H9 (cell line): ENCODE measurements at regions not wholly inside any gene's neighbourhood (a gene's known extent, or its start where the extent isn't known, plus 50 kb on each side); places are given as distances from the start of the nearest gene placed in this dataset.

Source experiments
- DNase-seq: peaks from one replicate; pipeline ENCODE4 v3.0.0-alpha.2; 2017
- H2AFZ ChIP-seq: one replicate; pipeline ENCODE4 v1.6.1; 2013; ENCODE audit warnings: mild to moderate bottlenecking, low read length, control low read depth, moderate library complexity
- H2AK5ac ChIP-seq: 2 replicates; pipeline ENCODE4 v1.6.1; 2013; ENCODE audit warnings: low read length, control low read depth, mixed read lengths; ENCODE audit not compliant: insufficient read length
- H2BK120ac ChIP-seq: one replicate; pipeline ENCODE4 v1.6.1; 2013; ENCODE audit warnings: low read depth, mild to moderate bottlenecking, low read length, control low read depth, inconsistent platforms; ENCODE audit not compliant: poor library complexity, severe bottlenecking
- H2BK12ac ChIP-seq: 2 replicates; pipeline ENCODE4 v1.6.1; 2013; ENCODE audit warnings: low read length, control low read depth, mixed read lengths, low read depth; ENCODE audit not compliant: insufficient read length
- H2BK15ac ChIP-seq: 2 replicates; pipeline ENCODE4 v1.6.1; 2013; ENCODE audit warnings: low read depth, low read length, control low read depth
- H2BK20ac ChIP-seq: one replicate; pipeline ENCODE4 v1.6.1; 2013; ENCODE audit warnings: low read depth, mild to moderate bottlenecking, low read length, control low read depth, inconsistent platforms; ENCODE audit not compliant: poor library complexity, severe bottlenecking
- H2BK5ac ChIP-seq: 2 replicates; pipeline ENCODE4 v1.6.1; 2013; ENCODE audit warnings: low read length, control low read depth, mixed read lengths; ENCODE audit not compliant: insufficient read length
- H3K14ac ChIP-seq: 2 replicates; pipeline ENCODE4 v1.6.1; 2013; ENCODE audit warnings: low read length, control low read depth; ENCODE audit not compliant: insufficient read depth
- H3K18ac ChIP-seq: 2 replicates; pipeline ENCODE4 v1.6.1; 2013; ENCODE audit warnings: low read depth, mild to moderate bottlenecking, mixed read lengths, low read length, control low read depth; ENCODE audit not compliant: insufficient read length
- H3K23ac ChIP-seq: 2 replicates; pipeline ENCODE4 v1.6.1; 2013; ENCODE audit warnings: low read length, control low read depth, mixed read lengths, low read depth; ENCODE audit not compliant: insufficient read length
- H3K23me2 ChIP-seq: 2 replicates; pipeline ENCODE4 v1.6.1; 2013; ENCODE audit warnings: low read depth, mild to moderate bottlenecking, mixed read lengths, low read length, control low read depth; ENCODE audit not compliant: insufficient read length, poor library complexity, severe bottlenecking
- H3K27ac ChIP-seq: 2 replicates; pipeline ENCODE4 v1.5.1; 2013; ENCODE audit warnings: low read length, control low read depth, mixed read lengths, low read depth; ENCODE audit not compliant: insufficient read length
- H3K27me3 ChIP-seq: 2 replicates; pipeline ENCODE4 v1.6.1; 2013; ENCODE audit warnings: low read length, control low read depth, inconsistent platforms; ENCODE audit not compliant: insufficient read depth
- H3K4ac ChIP-seq: 2 replicates; pipeline ENCODE4 v1.6.1; 2013; ENCODE audit warnings: low read depth, mild to moderate bottlenecking, control low read depth, inconsistent platforms, low read length, moderate library complexity
- H3K4me1 ChIP-seq: 2 replicates; pipeline ENCODE4 v1.6.1; 2013; ENCODE audit warnings: low read length, control low read depth, inconsistent platforms; ENCODE audit not compliant: insufficient read depth
- H3K4me2 ChIP-seq: 2 replicates; pipeline ENCODE4 v1.6.1; 2013; ENCODE audit warnings: low read length, control low read depth, mixed read lengths; ENCODE audit not compliant: insufficient read length, insufficient read depth
- H3K56ac ChIP-seq: 2 replicates; pipeline ENCODE4 v1.6.1; 2013; ENCODE audit warnings: low read depth, mild to moderate bottlenecking, mixed read lengths, low read length, control low read depth; ENCODE audit not compliant: insufficient read length
- H3K79me1 ChIP-seq: 2 replicates; pipeline ENCODE4 v1.6.1; 2013; ENCODE audit warnings: low read depth, mild to moderate bottlenecking, moderate library complexity, low read length, control low read depth, inconsistent platforms; ENCODE audit not compliant: insufficient read depth, poor library complexity, severe bottlenecking
- H3K79me2 ChIP-seq: 2 replicates; pipeline ENCODE4 v1.6.1; 2013; ENCODE audit warnings: low read length, control low read depth, inconsistent platforms; ENCODE audit not compliant: insufficient read depth
- H3K9ac ChIP-seq: 2 replicates; pipeline ENCODE4 v1.6.1; 2013; ENCODE audit warnings: low read length, control low read depth, mixed read lengths; ENCODE audit not compliant: insufficient read length; ENCODE audit errors: extremely low read depth
- H3K9me3 ChIP-seq: one replicate; pipeline ENCODE4 v1.6.1; 2013; ENCODE audit warnings: low read depth, low read length, inconsistent platforms; ENCODE audit not compliant: control insufficient read depth
- H3T11ph ChIP-seq: one replicate; pipeline ENCODE4 v1.6.1; 2013; ENCODE audit warnings: mild to moderate bottlenecking, low read length, control low read depth, inconsistent platforms
- H4K20me1 ChIP-seq: one replicate; pipeline ENCODE4 v1.6.1; 2013; ENCODE audit not compliant: control insufficient read depth, insufficient read length, insufficient read depth
- H4K5ac ChIP-seq: 2 replicates; pipeline ENCODE4 v1.6.1; 2013; ENCODE audit warnings: low read depth, mild to moderate bottlenecking, mixed read lengths, low read length, control low read depth; ENCODE audit not compliant: insufficient read length
- H4K8ac ChIP-seq: replicated peaks from 2 replicates; pipeline ENCODE4 v1.6.1; 2013; ENCODE audit warnings: low read length, control low read depth, mixed read lengths, low read depth; ENCODE audit not compliant: insufficient read length
- H4K91ac ChIP-seq: 2 replicates; pipeline ENCODE4 v1.6.1; 2013; ENCODE audit warnings: low read depth, mild to moderate bottlenecking, moderate library complexity, mixed read lengths, low read length, control low read depth; ENCODE audit not compliant: insufficient read length
- H3K27ac Mint-ChIP-seq, 3 experiments: 2 replicates in 2 of 3; 3 replicates in 1 of 3; pipeline ENCODE4 v1.8.0; 2020 to 2021; ENCODE audit warnings: mixed read lengths in 3 of 3, mild to moderate bottlenecking in 1 of 3, moderate library complexity in 1 of 3
- H3K27me3 Mint-ChIP-seq: 2 replicates; pipeline ENCODE4 v1.8.0; 2021; ENCODE audit warnings: low read depth, mild to moderate bottlenecking, moderate library complexity, mixed read lengths
- H3K36me3 Mint-ChIP-seq, 3 experiments: 2 replicates in 2 of 3; 3 replicates in 1 of 3; pipeline ENCODE4 v1.8.0; 2020 to 2021; ENCODE audit warnings: low read depth in 3 of 3, mixed read lengths in 3 of 3; ENCODE audit not compliant: insufficient read depth in 1 of 3
- H3K4me1 Mint-ChIP-seq, 2 experiments: 2 replicates each; pipeline ENCODE4 v1.8.0; 2020; ENCODE audit warnings: mixed read lengths in 2 of 2
- H3K4me3 Mint-ChIP-seq, 2 experiments: 2 replicates in 1 of 2; 3 replicates in 1 of 2; pipeline ENCODE4 v1.8.0; 2020 to 2021; ENCODE audit warnings: mild to moderate bottlenecking in 2 of 2, mixed read lengths in 2 of 2, moderate library complexity in 1 of 2
- H3K9me3 Mint-ChIP-seq, 2 experiments: 2 replicates in 1 of 2; 3 replicates in 1 of 2; pipeline ENCODE4 v1.8.0; 2020; ENCODE audit warnings: mild to moderate bottlenecking in 2 of 2, mixed read lengths in 2 of 2, moderate library complexity in 1 of 2
- WGBS: extraction: QIAGEN DNeasy Blood & Tissue Kit; methylation state at CpG from one replicate; pipeline ENCODE4 v1.1.7; 2013; ENCODE audit warnings: missing lambda C conversion rate, low lambda C conversion rate, mixed read lengths; ENCODE audit not compliant: insufficient read length; ENCODE audit errors: extremely low coverage; 5-methylcytosine and 5-hydroxymethylcytosine counted together
- TF ChIP-seq, protein P1 (sequence below): fragments of 200-600 bp; sonication (generic); conservative IDR thresholded peaks from 3 replicates; pipeline ENCODE4 v1.8.0; 2021; ENCODE audit warnings: antibody characterized with exemption, mild to moderate bottlenecking

DNA sequence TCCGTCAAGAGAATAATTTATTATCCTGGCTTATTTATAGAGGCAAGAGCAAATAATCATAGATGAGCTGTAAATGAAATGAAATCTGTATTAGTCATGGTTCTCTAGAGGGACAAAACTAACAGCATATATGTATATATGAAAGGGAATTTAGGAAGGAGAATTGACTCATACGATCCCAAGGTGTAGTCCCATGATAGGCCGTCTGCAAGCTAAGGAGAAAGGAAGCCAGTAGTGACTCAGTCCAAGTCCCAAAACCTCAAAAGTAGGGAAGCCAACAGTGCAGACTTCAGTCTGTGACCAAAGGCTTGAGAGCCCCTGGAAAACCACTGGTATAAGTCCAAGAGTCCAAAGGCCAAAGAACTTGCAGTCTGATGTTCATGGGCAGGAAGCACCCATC is 515.9 kb upstream of the CYLC2 start:
- no peaks in the 10 kb centered on the region for H3K9me3 Mint-ChIP-seq
- Histone ChIP-seq H3T11ph (no peak overlapping the region), H3K18ac (no peak overlapping the region), H3K23me2 (no peaks in the 10 kb centered on the region), H3K27ac (no peak overlapping the region), H2BK5ac (no peak overlapping the region), H2BK20ac (no peak overlapping the region), H3K4me1 (no peaks in the 10 kb centered on the region), H3K9ac (no peak overlapping the region), H4K8ac (no peak overlapping the region), H3K27me3 (no peaks in the 10 kb centered on the region), H4K91ac (no peak overlapping the region), H2AFZ (no peak overlapping the region), H2BK15ac (no peak overlapping the region), H3K4me2 (no peak overlapping the region), H2AK5ac (no peak overlapping the region), H3K9me3 (no peaks in the 10 kb centered on the region), H4K5ac (no peak overlapping the region), H2BK12ac (no peak overlapping the region), H4K20me1 (no peaks in the 10 kb centered on the region), H3K56ac (no peak overlapping the region), H2BK120ac (no peak overlapping the region), H3K79me1 (no peaks in the 10 kb centered on the region), H3K14ac (no peak overlapping the region), H3K4ac (no peak overlapping the region), H3K23ac (no peak overlapping the region), H3K79me2 (no peaks in the 10 kb centered on the region)
- TF ChIP-seq, protein P1, sequence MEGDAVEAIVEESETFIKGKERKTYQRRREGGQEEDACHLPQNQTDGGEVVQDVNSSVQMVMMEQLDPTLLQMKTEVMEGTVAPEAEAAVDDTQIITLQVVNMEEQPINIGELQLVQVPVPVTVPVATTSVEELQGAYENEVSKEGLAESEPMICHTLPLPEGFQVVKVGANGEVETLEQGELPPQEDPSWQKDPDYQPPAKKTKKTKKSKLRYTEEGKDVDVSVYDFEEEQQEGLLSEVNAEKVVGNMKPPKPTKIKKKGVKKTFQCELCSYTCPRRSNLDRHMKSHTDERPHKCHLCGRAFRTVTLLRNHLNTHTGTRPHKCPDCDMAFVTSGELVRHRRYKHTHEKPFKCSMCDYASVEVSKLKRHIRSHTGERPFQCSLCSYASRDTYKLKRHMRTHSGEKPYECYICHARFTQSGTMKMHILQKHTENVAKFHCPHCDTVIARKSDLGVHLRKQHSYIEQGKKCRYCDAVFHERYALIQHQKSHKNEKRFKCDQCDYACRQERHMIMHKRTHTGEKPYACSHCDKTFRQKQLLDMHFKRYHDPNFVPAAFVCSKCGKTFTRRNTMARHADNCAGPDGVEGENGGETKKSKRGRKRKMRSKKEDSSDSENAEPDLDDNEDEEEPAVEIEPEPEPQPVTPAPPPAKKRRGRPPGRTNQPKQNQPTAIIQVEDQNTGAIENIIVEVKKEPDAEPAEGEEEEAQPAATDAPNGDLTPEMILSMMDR: no peak
- no peaks in the 10 kb centered on the region for H3K27me3 Mint-ChIP-seq
- WGBS: no CpG with 5 or more reads among the region's 3 CpGs
- no peak for DNase-seq
- H3K4me3 Mint-ChIP-seq: no peak overlapping the region
- no peaks in the 10 kb centered on the region for H3K36me3 Mint-ChIP-seq
- no peak overlapping the region for H3K27ac Mint-ChIP-seq
- no peaks in the 10 kb centered on the region for H3K4me1 Mint-ChIP-seq
